HFF-Myc (cell line): ENCODE measurements at regions not wholly inside any gene's neighbourhood (a gene's known extent, or its start where the extent isn't known, plus 50 kb on each side); places are given as distances from the start of the nearest gene placed in this dataset.
"Not testable (repeated sequence)": the region's sequence is repeated elsewhere in the genome, so short reads cannot be mapped to it uniquely, and the experiment has no call there.

Experiments
- DNase-seq: peaks from one replicate; pipeline ENCODE4 v3.0.0-alpha.2; 2011; ENCODE audit warnings: low read depth; ENCODE audit errors: extremely low read depth
- H3K4me3 ChIP-seq: replicated peaks from 2 replicates; pipeline ENCODE4 v1.5.1; 2011; ENCODE audit warnings: low read depth, mild to moderate bottlenecking, control low read depth, low read length
- TF ChIP-seq, protein P1 (sequence below): IDR thresholded peaks from 2 replicates; pipeline ENCODE4 v1.5.1; 2012; ENCODE audit warnings: mild to moderate bottlenecking, low read depth, low read length, control low read depth; ENCODE audit errors: missing control alignments

DNA sequence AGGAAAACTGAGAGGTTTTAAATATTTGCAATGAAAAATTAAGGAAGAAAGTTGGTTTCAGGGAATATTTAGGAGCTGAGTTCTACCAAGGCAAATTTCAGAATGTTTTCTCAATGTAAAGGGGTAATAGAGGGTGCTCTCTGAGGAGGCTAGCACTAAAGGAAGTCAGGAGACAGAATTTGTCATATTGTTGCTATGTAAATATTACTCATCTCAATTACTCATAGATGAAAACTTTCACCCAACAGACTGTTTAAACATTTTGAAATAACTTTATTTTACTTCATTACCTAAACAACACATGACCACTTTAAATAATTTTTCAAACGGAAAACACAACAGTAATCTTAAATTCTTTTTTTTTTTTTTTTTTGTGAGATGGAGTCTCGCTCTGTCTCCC is 274.8 kb upstream of the NRG3 start:
- no peak overlapping the region for H3K4me3 ChIP-seq
- no peak for DNase-seq
- TF ChIP-seq, protein P1, sequence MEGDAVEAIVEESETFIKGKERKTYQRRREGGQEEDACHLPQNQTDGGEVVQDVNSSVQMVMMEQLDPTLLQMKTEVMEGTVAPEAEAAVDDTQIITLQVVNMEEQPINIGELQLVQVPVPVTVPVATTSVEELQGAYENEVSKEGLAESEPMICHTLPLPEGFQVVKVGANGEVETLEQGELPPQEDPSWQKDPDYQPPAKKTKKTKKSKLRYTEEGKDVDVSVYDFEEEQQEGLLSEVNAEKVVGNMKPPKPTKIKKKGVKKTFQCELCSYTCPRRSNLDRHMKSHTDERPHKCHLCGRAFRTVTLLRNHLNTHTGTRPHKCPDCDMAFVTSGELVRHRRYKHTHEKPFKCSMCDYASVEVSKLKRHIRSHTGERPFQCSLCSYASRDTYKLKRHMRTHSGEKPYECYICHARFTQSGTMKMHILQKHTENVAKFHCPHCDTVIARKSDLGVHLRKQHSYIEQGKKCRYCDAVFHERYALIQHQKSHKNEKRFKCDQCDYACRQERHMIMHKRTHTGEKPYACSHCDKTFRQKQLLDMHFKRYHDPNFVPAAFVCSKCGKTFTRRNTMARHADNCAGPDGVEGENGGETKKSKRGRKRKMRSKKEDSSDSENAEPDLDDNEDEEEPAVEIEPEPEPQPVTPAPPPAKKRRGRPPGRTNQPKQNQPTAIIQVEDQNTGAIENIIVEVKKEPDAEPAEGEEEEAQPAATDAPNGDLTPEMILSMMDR: no peak

DNA sequence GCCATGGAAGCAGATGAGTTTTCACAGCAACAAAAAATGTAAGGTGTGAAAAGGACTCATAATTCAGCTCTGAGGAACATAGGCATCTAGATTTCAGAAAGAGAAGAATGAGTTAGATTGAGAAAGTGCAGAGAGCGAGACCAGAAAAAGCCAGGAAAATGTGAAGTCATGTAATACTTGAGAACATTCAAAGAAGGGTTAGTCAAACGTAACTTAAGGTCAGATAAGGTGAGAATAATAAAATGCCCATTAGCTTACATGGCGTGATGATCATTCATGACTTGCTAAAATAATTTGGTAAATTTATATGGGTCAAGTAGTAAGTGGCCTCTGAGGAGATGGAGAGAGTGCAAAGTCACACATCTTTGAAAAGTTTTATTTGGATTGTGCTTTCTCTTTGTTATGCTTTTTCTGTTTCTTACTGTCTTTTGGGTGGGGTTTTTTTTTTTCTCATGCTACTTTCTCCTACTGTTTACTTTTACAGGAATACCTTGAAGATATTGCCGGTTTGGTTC is 271.8 kb upstream of the NRG3 start:
- H3K4me3 ChIP-seq: no peak overlapping the region
- DNase-seq: no peak
- TF ChIP-seq, protein P1: no peak

DNA sequence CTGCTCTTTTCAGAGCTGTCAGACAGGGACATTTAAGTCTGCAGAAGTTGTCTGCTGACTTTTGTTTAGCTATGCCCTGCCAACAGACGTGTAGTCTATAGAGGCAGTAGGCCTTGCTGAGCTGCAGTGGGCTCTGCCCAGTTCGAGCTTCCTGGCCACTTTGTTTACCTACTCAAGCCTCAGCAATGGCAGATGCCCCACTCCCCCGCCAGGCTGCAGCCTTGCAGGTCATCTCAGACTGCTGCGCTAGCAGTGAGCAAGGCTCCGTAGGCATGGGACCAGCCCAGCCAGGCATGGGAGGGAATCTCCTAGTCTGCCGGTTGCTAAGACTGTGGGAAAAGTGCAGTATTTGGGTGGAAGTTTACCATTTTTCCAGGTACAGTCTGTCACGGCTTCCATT is 230.5 kb upstream of the NRG3 start:
- not testable (repeated sequence) for DNase-seq, H3K4me3 ChIP-seq

DNA sequence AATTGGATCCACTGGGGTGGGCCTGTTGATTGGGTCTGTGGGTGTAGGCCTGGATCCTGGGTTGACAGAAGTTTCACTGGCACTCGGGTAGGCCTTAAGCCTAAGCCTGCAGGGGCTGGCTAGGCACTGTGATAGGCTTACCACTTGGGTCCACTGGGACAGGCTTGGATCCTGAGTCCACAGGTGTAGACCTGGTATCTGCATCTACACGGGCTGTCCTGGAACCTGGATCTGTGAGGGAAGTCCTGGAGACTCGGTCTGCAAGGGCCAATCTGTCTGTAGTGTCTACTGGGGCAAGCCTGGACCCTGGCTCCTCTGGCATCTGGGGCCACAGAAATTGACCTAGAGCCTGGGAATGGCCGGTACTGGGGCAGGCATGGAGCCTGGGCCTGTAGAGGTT is 219.0 kb upstream of the NRG3 start:
- DNase-seq: no peak
- TF ChIP-seq, protein P1: no peak
- no peak overlapping the region for H3K4me3 ChIP-seq

DNA sequence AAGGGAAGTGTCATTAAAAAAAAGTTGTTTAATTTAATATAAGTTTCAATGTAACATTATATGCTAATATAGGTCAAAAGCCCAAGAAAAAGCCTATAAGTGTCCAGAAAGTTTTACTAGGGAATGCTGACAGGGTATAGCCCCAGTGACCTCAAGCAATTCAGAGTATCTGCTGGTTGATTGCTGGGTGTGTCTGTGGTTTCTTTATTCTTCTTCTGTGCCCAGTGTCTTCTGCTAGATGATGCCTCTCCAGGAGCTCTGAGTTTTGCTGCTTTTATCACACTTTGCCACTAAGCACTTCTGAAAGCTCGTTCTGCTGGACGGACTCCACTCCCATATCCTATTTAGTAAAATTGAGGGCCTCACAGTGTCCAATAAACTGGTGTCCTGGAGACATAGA is 212.2 kb upstream of the NRG3 start:
- no peak overlapping the region for H3K4me3 ChIP-seq
- TF ChIP-seq, protein P1: no peak
- no peak for DNase-seq

DNA sequence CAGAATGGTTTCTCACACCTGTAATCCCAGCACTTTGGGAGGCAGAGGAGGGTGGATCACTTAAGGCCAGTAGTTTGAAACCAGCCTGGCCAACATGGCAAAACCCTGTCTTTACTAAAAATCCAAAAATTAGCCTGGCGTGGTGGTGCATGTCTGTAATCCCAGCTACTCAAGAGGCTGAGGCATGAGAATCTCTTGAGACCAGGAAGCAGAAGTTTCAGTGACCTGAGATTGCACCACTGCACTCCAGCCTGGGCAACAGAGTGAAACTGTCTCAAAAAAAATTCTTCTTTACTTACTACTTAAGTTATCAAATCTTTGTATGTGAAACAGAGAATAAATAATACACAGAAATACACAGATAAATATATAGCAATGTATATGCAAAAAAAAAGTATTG is 210.2 kb upstream of the NRG3 start:
- DNase-seq, H3K4me3 ChIP-seq: not testable (repeated sequence)

DNA sequence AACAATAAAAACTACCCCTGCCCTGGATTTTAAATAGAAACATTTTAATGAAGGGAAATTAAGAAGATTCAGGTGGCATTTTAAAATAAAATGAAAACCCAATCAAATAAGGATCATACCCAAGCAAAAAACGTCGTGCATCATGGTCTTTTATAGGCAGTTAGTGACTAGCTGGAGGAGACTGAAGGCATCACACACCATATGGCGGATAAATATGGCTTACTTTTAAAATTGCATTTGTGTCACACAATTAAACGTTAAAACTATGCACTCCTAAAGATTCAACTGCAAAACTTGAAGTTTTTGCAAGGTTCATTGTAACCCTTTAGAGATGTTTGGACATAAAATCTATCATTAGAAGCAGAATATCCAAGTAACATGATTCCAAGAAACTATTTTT is 200.1 kb upstream of the NRG3 start:
- TF ChIP-seq, protein P1: no peak
- no peak for DNase-seq
- no peak overlapping the region for H3K4me3 ChIP-seq

DNA sequence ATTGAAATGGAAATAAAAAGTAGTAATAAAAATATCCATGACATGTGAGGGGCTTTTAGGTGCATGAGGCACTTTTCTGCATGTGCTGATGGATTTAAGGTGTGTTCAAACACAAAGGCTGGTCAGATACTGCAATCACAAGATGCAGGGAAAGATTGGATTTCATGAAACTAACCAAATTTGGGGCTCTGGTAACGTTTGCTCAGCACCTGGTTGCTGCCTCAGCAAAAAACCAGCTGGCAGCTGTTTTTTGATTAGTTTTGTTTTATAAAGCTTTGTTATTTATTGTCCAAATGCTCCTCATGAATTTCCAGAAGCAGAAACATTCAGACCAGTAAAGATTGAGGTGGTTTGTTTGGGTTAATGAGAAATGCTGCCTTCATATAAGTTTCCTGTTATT is 195.7 kb upstream of the NRG3 start:
- DNase-seq: no peak
- TF ChIP-seq, protein P1: no peak
- no peak overlapping the region for H3K4me3 ChIP-seq
